HFF-Myc (cell line): ENCODE measurements at regions not wholly inside any gene's neighbourhood (a gene's known extent, or its start where the extent isn't known, plus 50 kb on each side); places are given as distances from the start of the nearest gene placed in this dataset.

Experiments used
- DNase-seq: peaks from one replicate; pipeline ENCODE4 v3.0.0-alpha.2; 2011; ENCODE audit warnings: low read depth; ENCODE audit errors: extremely low read depth
- H3K4me3 ChIP-seq: replicated peaks from 2 replicates; pipeline ENCODE4 v1.5.1; 2011; ENCODE audit warnings: low read depth, mild to moderate bottlenecking, control low read depth, low read length
- TF ChIP-seq, protein P1 (sequence below): IDR thresholded peaks from 2 replicates; pipeline ENCODE4 v1.5.1; 2012; ENCODE audit warnings: mild to moderate bottlenecking, low read depth, low read length, control low read depth; ENCODE audit errors: missing control alignments

DNA sequence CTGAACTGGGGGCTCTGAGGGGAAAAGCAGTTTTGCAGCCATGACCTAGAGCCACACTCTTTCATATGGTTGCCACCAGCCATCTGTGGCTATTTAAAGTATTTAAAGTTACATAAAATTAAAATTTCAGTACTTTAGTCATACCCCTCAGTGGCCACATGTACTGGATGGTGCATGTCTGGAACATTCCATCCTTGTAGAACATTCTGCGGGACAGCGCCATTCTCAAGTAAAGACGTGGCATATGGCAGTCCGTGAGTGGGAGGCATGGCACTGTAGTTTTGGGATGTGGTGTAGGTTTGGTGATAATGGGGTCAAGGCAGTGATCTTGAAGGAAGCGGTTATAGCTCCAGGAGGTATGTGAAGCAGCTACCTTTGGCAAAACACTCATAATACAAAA lies 61.4 kb upstream of the NFIL3 start:
- H3K4me3 ChIP-seq = no peak overlapping the region
- TF ChIP-seq, protein P1, sequence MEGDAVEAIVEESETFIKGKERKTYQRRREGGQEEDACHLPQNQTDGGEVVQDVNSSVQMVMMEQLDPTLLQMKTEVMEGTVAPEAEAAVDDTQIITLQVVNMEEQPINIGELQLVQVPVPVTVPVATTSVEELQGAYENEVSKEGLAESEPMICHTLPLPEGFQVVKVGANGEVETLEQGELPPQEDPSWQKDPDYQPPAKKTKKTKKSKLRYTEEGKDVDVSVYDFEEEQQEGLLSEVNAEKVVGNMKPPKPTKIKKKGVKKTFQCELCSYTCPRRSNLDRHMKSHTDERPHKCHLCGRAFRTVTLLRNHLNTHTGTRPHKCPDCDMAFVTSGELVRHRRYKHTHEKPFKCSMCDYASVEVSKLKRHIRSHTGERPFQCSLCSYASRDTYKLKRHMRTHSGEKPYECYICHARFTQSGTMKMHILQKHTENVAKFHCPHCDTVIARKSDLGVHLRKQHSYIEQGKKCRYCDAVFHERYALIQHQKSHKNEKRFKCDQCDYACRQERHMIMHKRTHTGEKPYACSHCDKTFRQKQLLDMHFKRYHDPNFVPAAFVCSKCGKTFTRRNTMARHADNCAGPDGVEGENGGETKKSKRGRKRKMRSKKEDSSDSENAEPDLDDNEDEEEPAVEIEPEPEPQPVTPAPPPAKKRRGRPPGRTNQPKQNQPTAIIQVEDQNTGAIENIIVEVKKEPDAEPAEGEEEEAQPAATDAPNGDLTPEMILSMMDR = no peak
- no peak for DNase-seq

DNA sequence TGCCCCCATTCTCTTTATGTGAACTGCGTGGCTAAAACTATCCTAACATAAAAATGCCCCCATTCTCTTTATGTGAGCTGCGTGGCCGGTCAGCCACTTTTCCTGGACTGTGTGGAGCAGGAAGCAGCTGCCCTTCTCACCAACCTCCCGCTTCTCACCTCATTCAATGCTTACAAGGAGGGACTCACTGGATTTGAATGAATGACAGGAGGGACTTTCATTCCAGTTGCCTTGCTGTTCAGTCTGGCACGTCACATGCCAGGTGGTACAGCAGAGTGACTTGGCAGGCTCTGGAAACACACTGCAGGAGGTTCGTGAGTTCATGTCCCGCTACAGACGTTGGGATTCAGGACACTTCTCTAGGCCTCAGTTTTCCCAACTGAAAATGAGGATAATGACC lies 60.2 kb upstream of the NFIL3 start:
- DNase-seq = no peak
- H3K4me3 ChIP-seq = no peak overlapping the region
- TF ChIP-seq, protein P1 = no peak

DNA sequence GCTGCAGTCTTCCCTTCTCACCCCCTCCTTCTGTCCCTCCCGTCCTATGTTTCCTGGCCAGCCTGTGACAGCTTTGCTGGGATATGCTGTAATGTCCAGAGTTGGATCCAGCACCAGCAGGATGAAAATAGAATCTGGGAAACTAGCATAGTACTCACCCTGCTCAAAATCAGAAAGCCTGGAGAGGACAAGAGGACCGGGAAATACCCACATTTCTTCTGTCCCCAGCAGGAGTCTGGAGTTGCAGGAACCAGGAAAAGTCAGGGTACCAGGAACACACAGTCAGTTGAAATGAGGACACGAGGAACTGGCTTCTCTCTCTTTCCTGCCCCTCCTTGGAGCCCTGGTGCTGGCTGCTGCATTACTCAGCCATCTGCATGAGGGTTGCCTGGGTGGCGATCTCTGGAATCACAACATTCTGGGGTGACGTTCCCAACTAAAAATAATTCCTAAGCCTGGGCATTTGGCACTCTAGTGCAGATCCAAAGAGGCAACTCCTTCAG lies 59.6 kb upstream of the NFIL3 start:
- DNase-seq = no peak
- no peak overlapping the region for H3K4me3 ChIP-seq
- TF ChIP-seq, protein P1 = no peak

DNA sequence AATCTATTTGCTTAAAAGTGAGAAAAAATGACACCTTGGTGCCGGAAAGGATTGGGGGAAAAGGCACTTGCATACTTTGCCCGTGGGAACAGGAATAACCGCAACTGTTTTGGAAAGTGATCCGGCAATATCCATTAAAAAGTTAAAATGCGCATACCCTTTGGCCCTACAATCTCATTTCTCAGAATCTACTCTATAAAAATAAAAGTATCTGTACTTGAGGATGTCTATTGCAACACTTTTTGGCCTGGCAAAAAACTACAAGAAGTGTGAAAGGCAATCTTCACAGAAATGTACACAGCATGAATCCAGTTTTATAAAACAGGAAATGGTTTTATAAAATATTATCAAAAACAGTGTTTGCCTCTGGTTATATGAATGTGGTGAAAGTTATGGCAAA lies 58.3 kb upstream of the NFIL3 start:
- no peak overlapping the region for H3K4me3 ChIP-seq
- TF ChIP-seq, protein P1 = no peak
- no peak for DNase-seq

DNA sequence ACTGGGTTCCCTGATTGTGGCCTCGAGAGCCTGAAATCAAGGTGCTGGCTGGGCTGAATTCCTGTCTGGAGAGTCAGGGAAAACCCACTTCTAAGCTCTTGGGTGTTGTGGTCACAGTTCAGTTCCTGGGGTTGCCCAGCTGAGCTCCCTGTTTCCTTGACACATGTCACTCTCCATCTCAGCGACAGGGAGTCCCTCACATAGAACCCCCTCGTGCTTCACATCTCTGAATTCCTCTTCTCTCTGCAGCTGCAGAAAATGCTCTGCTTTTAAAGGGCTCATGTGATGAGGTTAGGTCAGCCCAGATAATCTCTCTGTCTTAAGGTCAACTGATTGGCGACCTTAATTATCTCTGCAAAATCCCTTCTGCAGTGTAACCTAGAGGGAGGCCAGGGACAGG lies 53.5 kb upstream of the NFIL3 start:
- no peak overlapping the region for H3K4me3 ChIP-seq
- TF ChIP-seq, protein P1 = no peak
- no peak for DNase-seq

DNA sequence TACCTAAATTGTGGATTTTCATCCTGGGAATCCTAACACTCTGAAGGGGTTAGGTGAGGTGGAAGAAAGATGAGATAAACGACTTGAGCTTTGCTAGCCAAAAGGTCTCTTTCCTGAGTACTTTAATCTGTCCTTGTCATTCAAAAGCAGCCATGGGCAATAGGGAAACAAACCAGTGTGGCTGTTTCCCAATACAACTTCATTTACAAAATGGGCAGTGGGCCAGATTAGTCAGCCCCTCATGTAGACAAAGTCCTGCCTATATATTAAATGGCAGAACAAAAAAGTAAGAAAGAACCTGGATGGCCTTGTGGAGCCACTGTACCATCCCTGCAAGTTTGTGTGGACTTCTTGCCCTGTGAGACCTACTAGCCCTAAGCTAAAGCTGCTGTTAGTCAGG lies 51.0 kb upstream of the NFIL3 start:
- H3K4me3 ChIP-seq = no peak overlapping the region
- TF ChIP-seq, protein P1 = no peak
- no peak for DNase-seq
